ENCODE measurements at regions not wholly inside any gene's neighbourhood (a gene's known extent, or its start where the extent isn't known, plus 50 kb on each side); places are given as distances from the start of the nearest gene placed in this dataset.

- no peaks in the 10 kb centered on the region for H3K27me3 ChIP-seq (replicated peaks in 1 of 7)
- no peak overlapping the region for H3K27ac ChIP-seq
- H3K4me1 ChIP-seq, result no peaks in the 10 kb centered on the region
- H3K36me3 ChIP-seq, result no peaks in the 10 kb centered on the region
- TF ChIP-seq POLR2AphosphoS5 (IDR thresholded peaks at IDR 0.05), result no peak
- no peak for TF ChIP-seq CTCF (IDR thresholded peaks at IDR 0.05 in 8 of 11, conservative IDR thresholded peaks at IDR 0.05 in 3 of 11)
- TF ChIP-seq POLR2A (IDR thresholded peaks at IDR 0.05), result no peak
- no peaks in the 10 kb centered on the region for H3K9me3 ChIP-seq
- H3K4me3 ChIP-seq, result no peak overlapping the region
- no peak for DNase-seq
- WGBS, 5 donors, result 36 to 79% (median 78%) methylated on average over 2 to 3 of the region's 3 CpGs
- intact Hi-C loops (cut with DNase I; ENCODE audit: low total_unique reads), result no loop called here
Measured at GRCh38 chrX:150234126-150234525, 129.0 kb upstream of the MAMLD1 start.

- Histone ChIP-seq H3K27me3 (replicated peaks in 1 of 7) (no peaks in the 10 kb centered on the region), H3K4me1 (no peaks in the 10 kb centered on the region), H3K27ac (no peak overlapping the region), H3K36me3 (no peaks in the 10 kb centered on the region), H3K4me3 (no peak overlapping the region), H3K9me3 (no peaks in the 10 kb centered on the region)
- intact Hi-C loops (cut with DNase I; ENCODE audit: low total_unique reads), result no loop called here
- no peak for TF ChIP-seq POLR2AphosphoS5 (IDR thresholded peaks at IDR 0.05)
- TF ChIP-seq POLR2A (IDR thresholded peaks at IDR 0.05), result no peak
- no peak for TF ChIP-seq CTCF (IDR thresholded peaks at IDR 0.05 in 8 of 11, conservative IDR thresholded peaks at IDR 0.05 in 3 of 11)
- DNase-seq, result no peak
- WGBS, 5 donors, result 51 to 93% (median 87%) methylated on average over 3 of the region's 3 CpGs
Measured at GRCh38 chrX:150236327-150236726, 126.8 kb upstream of the MAMLD1 start.

- no peak overlapping the region for H3K27ac ChIP-seq
- TF ChIP-seq POLR2AphosphoS5 (IDR thresholded peaks at IDR 0.05) (no peak), CTCF (IDR thresholded peaks at IDR 0.05 in 8 of 11, conservative IDR thresholded peaks at IDR 0.05 in 3 of 11) (no peak), POLR2A (IDR thresholded peaks at IDR 0.05) (no peak)
- no peak for DNase-seq
- H3K4me1 ChIP-seq, result no peaks in the 10 kb centered on the region
- no peaks in the 10 kb centered on the region for H3K9me3 ChIP-seq
- H3K4me3 ChIP-seq, result no peak overlapping the region
- H3K36me3 ChIP-seq, result no peaks in the 10 kb centered on the region
- H3K27me3 ChIP-seq (replicated peaks in 1 of 7), result no peaks in the 10 kb centered on the region
- 49 to 71% (median 62%) methylated on average over 5 to 6 of the region's 6 CpGs for WGBS, 5 donors
- intact Hi-C loops (cut with DNase I; ENCODE audit: low total_unique reads), result no loop called here
Measured at GRCh38 chrX:150238632-150239382, 124.3 kb upstream of the MAMLD1 start.

GRCh38 chrX:150239946-150240642 is 123.0 kb upstream of the MAMLD1 start:
- Histone ChIP-seq H3K4me3 (no peak overlapping the region), H3K9me3 (no peaks in the 10 kb centered on the region), H3K36me3 (no peaks in the 10 kb centered on the region), H3K27ac (no peak overlapping the region), H3K4me1 (no peaks in the 10 kb centered on the region), H3K27me3 (replicated peaks in 1 of 7) (no peaks in the 10 kb centered on the region)
- WGBS, 5 donors, result 75 to 98% (median 90%) methylated on average over 3 to 4 of the region's 4 CpGs
- no peak for DNase-seq
- intact Hi-C loops (cut with DNase I; ENCODE audit: low total_unique reads), result no loop called here
- TF ChIP-seq POLR2A (IDR thresholded peaks at IDR 0.05) (no peak), CTCF (IDR thresholded peaks at IDR 0.05 in 8 of 11, conservative IDR thresholded peaks at IDR 0.05 in 3 of 11) (no peak), POLR2AphosphoS5 (IDR thresholded peaks at IDR 0.05) (no peak)

Data from spleen (tissue), 11 donors.